Endothelial cell (in vitro differentiated cells): ENCODE measurements at regions not wholly inside any gene's neighbourhood (a gene's known extent, or its start where the extent isn't known, plus 50 kb on each side); places are given as distances from the start of the nearest gene placed in this dataset.

ENCODE experiments used
- DNase-seq: peaks from one replicate; pipeline ENCODE4 v3.0.0; 2021; ENCODE audit warnings: low spot score
- H3K27ac Mint-ChIP-seq: one replicate; pipeline ENCODE4 v1.8.0; 2021; ENCODE audit warnings: mixed read lengths, inconsistent platforms; ENCODE audit not compliant: unreplicated experiment
- H3K27me3 Mint-ChIP-seq: one replicate; pipeline ENCODE4 v1.8.0; 2021; ENCODE audit warnings: mild to moderate bottlenecking, moderate library complexity, mixed read lengths, inconsistent platforms; ENCODE audit not compliant: unreplicated experiment
- H3K36me3 Mint-ChIP-seq: one replicate; pipeline ENCODE4 v1.8.0; 2021; ENCODE audit warnings: mild to moderate bottlenecking, low read depth, mixed read lengths, inconsistent platforms; ENCODE audit not compliant: unreplicated experiment
- H3K4me1 Mint-ChIP-seq: one replicate; pipeline ENCODE4 v1.8.0; 2021; ENCODE audit warnings: mild to moderate bottlenecking, mixed read lengths, inconsistent platforms; ENCODE audit not compliant: unreplicated experiment
- H3K4me3 Mint-ChIP-seq: one replicate; pipeline ENCODE4 v1.8.0; 2021; ENCODE audit warnings: mild to moderate bottlenecking, mixed read lengths, inconsistent platforms; ENCODE audit not compliant: unreplicated experiment
- H3K9me3 Mint-ChIP-seq: one replicate; pipeline ENCODE4 v1.8.0; 2021; ENCODE audit warnings: mixed read lengths, inconsistent platforms; ENCODE audit not compliant: unreplicated experiment
- TF ChIP-seq, protein P1 (sequence below): fragments of 200-600 bp; sonication (generic); IDR thresholded peaks from one replicate; pipeline ENCODE4 v1.5.0; 2021; ENCODE audit warnings: antibody characterized with exemption; ENCODE audit not compliant: unreplicated experiment

DNA sequence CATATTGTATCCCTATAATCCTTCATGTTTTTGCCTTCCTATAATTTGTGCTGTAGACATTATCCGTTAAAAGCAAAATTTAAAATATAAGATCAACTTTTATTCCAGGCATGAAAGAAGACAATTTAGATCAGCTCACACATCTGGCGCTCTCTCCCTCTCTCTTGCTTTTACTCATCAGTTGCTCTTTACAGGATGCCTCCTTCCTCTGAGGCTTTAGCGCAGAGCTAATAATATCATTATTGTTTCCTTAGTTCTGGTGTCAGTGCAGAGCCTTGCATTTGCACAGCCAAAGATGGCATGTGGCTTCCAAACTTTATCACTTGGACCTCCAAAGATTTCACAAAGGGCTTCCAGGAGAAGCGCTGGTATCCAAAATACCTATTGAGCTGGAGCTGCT is 295.1 kb downstream of the FGF9 start:
- no peak overlapping the region for H3K4me3 Mint-ChIP-seq
- H3K27ac Mint-ChIP-seq: no peak overlapping the region
- H3K36me3 Mint-ChIP-seq: no peaks in the 10 kb centered on the region
- no peaks in the 10 kb centered on the region for H3K4me1 Mint-ChIP-seq
- TF ChIP-seq, protein P1, sequence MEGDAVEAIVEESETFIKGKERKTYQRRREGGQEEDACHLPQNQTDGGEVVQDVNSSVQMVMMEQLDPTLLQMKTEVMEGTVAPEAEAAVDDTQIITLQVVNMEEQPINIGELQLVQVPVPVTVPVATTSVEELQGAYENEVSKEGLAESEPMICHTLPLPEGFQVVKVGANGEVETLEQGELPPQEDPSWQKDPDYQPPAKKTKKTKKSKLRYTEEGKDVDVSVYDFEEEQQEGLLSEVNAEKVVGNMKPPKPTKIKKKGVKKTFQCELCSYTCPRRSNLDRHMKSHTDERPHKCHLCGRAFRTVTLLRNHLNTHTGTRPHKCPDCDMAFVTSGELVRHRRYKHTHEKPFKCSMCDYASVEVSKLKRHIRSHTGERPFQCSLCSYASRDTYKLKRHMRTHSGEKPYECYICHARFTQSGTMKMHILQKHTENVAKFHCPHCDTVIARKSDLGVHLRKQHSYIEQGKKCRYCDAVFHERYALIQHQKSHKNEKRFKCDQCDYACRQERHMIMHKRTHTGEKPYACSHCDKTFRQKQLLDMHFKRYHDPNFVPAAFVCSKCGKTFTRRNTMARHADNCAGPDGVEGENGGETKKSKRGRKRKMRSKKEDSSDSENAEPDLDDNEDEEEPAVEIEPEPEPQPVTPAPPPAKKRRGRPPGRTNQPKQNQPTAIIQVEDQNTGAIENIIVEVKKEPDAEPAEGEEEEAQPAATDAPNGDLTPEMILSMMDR: no peak
- H3K27me3 Mint-ChIP-seq: no peaks in the 10 kb centered on the region
- no peak for DNase-seq
- no peaks in the 10 kb centered on the region for H3K9me3 Mint-ChIP-seq

DNA sequence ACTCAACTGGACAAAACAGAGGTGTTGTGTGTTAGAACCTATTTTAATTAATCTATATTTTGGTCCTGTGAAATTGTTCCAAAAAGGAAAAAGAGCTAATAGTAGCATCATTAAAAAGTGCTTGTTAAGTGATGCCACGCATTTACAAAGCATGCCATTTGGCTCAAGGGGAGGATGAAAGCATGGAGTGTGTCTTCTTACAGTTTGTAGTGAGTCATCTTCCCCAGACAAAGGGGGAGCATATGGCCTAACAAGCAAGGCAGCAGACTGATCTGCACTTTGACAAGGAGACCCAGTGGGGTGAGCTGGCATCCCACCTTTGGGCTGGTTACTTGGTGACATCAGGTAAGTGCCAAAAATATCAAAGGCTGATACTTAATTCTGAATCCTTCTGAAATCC is 297.0 kb downstream of the FGF9 start:
- Mint-ChIP-seq H3K4me3 (no peak overlapping the region), H3K9me3 (no peaks in the 10 kb centered on the region), H3K27ac (no peak overlapping the region), H3K27me3 (no peaks in the 10 kb centered on the region), H3K36me3 (no peaks in the 10 kb centered on the region), H3K4me1 (no peaks in the 10 kb centered on the region)
- TF ChIP-seq, protein P1: no peak
- DNase-seq: no peak

DNA sequence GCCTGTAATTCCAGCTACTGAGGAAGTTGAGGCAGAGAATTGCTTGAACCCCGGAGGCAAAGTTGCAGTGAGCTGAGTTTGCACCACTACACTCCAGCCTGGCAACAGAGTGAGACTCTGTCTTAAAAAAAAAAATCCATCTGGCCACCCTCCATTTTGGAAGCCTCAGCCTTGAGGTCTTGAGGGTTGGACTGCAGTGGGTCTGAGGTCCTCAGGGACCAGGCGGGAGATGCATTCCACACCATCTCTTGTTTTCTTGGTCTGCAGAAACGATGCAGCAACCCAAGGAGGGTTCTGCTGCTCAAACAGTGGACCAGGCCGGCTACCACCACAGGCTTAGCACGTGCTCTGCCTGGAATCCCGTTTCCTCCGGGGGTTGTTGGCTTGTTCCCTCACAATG is 299.3 kb downstream of the FGF9 start:
- TF ChIP-seq, protein P1: no peak
- H3K27me3 Mint-ChIP-seq: no peaks in the 10 kb centered on the region
- no peaks in the 10 kb centered on the region for H3K4me1 Mint-ChIP-seq
- no peak overlapping the region for H3K4me3 Mint-ChIP-seq
- no peak overlapping the region for H3K27ac Mint-ChIP-seq
- H3K36me3 Mint-ChIP-seq: no peaks in the 10 kb centered on the region
- H3K9me3 Mint-ChIP-seq: no peaks in the 10 kb centered on the region
- no peak for DNase-seq

DNA sequence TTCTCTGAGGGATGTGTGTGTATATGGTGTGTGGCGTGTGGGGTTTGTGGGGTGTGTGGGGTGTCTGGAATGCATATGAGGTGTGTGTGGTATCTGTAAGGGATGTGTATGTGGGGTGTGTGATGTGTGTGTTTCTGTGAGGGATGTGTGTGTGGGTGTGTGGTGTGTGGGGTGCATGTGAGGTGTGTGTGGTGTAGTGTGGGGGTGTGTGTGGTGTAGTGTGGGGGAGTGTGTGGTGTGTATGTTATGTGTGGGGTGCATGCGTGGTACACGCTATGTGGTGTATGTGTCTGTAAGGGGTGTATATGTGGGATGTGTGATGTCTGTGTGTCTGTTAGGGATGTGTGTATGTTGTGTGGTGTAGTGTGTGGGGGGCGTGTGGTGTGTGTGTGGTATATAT is 300.0 kb downstream of the FGF9 start:
- TF ChIP-seq, protein P1: no peak
- no peaks in the 10 kb centered on the region for H3K27me3 Mint-ChIP-seq
- no peak overlapping the region for H3K4me3 Mint-ChIP-seq

DNA sequence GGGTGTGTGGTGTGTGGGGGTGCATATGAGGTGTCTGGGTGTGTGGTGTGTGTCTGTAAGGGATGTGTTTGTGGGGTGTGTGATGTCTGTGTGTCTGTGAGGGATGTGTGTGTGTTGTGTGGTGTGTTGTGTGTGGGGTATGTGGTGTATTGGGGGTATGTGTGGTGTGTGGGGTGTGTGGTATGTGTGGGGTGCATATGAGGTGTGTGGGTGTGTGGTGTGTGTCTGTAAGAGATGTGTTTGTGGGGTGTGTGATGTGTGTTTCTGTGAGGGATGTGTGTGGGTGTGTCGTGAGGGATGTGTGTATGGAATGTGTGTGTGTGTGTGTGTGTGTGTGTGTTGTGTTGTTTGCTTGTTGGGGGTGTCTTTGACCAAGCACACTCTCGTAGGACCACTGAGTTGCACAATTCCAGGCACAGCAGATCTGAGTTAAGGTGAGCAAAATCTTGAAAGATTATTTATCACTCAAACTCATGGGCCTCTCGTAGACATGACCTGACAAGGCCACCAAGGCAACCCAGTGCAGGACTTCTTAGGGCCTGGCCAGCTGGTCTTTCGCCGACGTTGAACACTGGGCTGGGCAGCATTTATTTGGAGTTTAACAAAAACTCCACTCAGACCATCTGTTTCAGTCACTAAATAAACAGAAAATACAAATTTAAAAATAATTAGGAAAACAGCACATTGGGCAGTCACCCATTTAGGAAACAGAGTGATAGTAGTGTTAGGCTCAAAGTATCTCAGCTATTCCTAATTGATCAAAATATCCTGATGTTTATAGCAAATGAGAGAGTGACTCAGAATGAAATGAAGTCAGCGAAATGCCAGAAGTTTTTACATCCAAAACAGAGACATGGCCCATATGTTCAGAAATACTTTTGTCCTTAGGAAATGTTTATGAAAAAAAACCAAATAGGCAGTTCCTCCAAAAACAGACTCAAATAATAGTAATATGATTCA is 301.1 kb downstream of the FGF9 start:
- Mint-ChIP-seq H3K27me3 (no peaks in the 10 kb centered on the region), H3K4me1 (no peaks in the 10 kb centered on the region), H3K27ac (no peak overlapping the region), H3K9me3 (no peaks in the 10 kb centered on the region), H3K36me3 (no peaks in the 10 kb centered on the region), H3K4me3 (no peak overlapping the region)
- DNase-seq: no peak
- TF ChIP-seq, protein P1: no peak

More for the DNA sequence above, 300.0 kb downstream of the FGF9 start:
- H3K9me3 Mint-ChIP-seq: no peaks in the 10 kb centered on the region
- DNase-seq: no peak
- H3K27ac Mint-ChIP-seq: no peak overlapping the region
- H3K36me3 Mint-ChIP-seq: no peaks in the 10 kb centered on the region
- no peaks in the 10 kb centered on the region for H3K4me1 Mint-ChIP-seq
